ENCODE measurements at regions not wholly inside any gene's neighbourhood (a gene's known extent, or its start where the extent isn't known, plus 50 kb on each side); places are given as distances from the start of the nearest gene placed in this dataset.

DNA sequence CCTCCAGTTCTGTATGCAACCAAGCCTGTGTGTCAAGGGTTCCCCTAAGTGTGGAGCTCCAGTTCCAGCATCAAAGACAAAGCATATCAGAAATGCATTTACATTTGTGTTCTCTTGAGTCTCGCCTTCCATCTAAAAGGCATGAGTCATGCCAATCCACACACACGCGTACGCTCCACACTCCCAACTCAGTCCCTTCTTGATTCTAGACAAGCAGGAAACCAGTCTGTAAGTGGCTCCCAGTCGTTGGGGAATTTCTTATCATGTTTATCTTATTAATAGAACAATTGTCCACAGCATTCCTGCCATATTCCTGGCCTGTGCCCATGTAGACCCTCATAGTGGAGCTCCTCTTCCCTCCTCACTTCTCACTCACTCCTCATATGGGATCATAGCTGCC, 86.4 kb upstream of the SLC35G4 start:
- TF ChIP-seq ZIC2 (tag by site-specific recombination; IDR thresholded peaks at IDR 0.05) (no peak), ZFP69B (tag by site-specific recombination; IDR thresholded peaks at IDR 0.05) (no peak), ZNF654 (tag by site-specific recombination; IDR thresholded peaks at IDR 0.05; ENCODE audit: low read depth) (no peak)
- TF ChIP-seq, protein P1, sequence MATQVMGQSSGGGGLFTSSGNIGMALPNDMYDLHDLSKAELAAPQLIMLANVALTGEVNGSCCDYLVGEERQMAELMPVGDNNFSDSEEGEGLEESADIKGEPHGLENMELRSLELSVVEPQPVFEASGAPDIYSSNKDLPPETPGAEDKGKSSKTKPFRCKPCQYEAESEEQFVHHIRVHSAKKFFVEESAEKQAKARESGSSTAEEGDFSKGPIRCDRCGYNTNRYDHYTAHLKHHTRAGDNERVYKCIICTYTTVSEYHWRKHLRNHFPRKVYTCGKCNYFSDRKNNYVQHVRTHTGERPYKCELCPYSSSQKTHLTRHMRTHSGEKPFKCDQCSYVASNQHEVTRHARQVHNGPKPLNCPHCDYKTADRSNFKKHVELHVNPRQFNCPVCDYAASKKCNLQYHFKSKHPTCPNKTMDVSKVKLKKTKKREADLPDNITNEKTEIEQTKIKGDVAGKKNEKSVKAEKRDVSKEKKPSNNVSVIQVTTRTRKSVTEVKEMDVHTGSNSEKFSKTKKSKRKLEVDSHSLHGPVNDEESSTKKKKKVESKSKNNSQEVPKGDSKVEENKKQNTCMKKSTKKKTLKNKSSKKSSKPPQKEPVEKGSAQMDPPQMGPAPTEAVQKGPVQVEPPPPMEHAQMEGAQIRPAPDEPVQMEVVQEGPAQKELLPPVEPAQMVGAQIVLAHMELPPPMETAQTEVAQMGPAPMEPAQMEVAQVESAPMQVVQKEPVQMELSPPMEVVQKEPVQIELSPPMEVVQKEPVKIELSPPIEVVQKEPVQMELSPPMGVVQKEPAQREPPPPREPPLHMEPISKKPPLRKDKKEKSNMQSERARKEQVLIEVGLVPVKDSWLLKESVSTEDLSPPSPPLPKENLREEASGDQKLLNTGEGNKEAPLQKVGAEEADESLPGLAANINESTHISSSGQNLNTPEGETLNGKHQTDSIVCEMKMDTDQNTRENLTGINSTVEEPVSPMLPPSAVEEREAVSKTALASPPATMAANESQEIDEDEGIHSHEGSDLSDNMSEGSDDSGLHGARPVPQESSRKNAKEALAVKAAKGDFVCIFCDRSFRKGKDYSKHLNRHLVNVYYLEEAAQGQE (tag by site-specific recombination; IDR thresholded peaks at IDR 0.05), result no peak
- TF ChIP-seq, protein P2, sequence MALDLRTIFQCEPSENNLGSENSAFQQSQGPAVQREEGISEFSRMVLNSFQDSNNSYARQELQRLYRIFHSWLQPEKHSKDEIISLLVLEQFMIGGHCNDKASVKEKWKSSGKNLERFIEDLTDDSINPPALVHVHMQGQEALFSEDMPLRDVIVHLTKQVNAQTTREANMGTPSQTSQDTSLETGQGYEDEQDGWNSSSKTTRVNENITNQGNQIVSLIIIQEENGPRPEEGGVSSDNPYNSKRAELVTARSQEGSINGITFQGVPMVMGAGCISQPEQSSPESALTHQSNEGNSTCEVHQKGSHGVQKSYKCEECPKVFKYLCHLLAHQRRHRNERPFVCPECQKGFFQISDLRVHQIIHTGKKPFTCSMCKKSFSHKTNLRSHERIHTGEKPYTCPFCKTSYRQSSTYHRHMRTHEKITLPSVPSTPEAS (tag by site-specific recombination; IDR thresholded peaks at IDR 0.05), result no peak
- ChIA-PET POLR2A (no interaction called here), CTCF (interaction anchor here (0.5 to 1.4 kb wide), 3 partner anchors 10 to 213 kb away, joined by 3 to 4 read pairs (median 4); no protein-coding TSS in a partner anchor)
- H3K9me3 ChIP-seq (ENCODE audit: control insufficient read depth, insufficient read depth, low read depth, low read length), result no peaks in the 10 kb centered on the region
- no peaks in the 10 kb centered on the region for H3K36me3 ChIP-seq (ENCODE audit: control insufficient read depth in 2 of 2, insufficient read depth in 1 of 2, low read length in 2 of 2)
- H3K4me3 ChIP-seq (ENCODE audit: low read depth, low read length), result no peak overlapping the region
- H3K4me1 ChIP-seq (ENCODE audit: control insufficient read depth, insufficient read depth, low read length), result no peaks in the 10 kb centered on the region
- H3K27ac ChIP-seq (ENCODE audit: extremely low read depth, low read depth, low read length), result no peak overlapping the region

DNA sequence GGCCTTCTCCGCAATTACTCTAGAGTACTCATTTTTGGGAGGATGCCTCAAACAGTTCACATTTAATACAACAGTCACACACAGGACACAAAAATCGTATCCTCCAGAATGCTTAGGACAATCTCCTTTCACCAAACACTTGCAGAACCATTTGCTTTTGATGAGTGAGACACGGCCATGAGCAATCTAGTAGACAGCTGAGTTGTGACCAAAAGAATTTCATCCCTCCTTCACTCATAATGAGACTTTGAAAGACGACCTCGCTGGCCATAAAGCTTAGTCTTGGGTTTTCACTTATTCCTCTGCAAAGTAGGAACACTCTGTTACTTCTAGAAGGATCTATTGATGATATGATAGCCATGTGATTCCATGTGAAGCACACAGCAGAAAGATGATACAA, 87.5 kb upstream of the SLC35G4 start:
- H3K9me3 ChIP-seq (ENCODE audit: control insufficient read depth, insufficient read depth, low read depth, low read length), result no peaks in the 10 kb centered on the region
- TF ChIP-seq ZNF514 (tag by site-specific recombination; IDR thresholded peaks at IDR 0.05) (no peak), ZNF600 (tag by site-specific recombination; IDR thresholded peaks at IDR 0.05) (no peak)
- H3K4me3 ChIP-seq (ENCODE audit: low read depth, low read length), result no peak overlapping the region
- no peak overlapping the region for H3K27ac ChIP-seq (ENCODE audit: extremely low read depth, low read depth, low read length)
- H3K4me1 ChIP-seq (ENCODE audit: control insufficient read depth, insufficient read depth, low read length), result no peaks in the 10 kb centered on the region
- CTCF ChIA-PET, result interaction anchor here (0.6 to 1.1 kb wide), 2 partner anchors 31 to 49 kb away, joined by 3 to 4 read pairs; no protein-coding TSS in a partner anchor
- POLR2A ChIA-PET, result no interaction called here
- no peaks in the 10 kb centered on the region for H3K36me3 ChIP-seq (ENCODE audit: control insufficient read depth in 2 of 2, insufficient read depth in 1 of 2, low read length in 2 of 2)

DNA sequence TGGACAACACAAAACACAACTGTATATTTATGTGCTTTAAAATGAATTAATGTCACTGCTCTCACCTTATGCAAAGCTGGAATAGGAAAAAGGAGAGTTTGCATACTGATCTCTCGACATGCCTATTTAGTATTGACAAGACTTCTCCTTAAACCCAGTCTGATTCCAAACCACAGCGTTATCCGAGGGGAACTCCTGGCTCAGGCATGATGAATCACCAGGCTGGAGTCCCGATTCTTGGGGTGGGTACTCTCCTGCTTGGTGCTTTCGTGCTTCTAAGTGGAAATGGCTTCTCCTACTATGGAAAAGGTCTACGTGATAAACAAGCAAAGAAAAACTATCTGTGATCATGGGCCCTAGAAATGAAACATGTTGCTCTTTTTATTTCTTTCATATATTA, 88.9 kb upstream of the SLC35G4 start:
- no peak overlapping the region for H3K27ac ChIP-seq (ENCODE audit: extremely low read depth, low read depth, low read length)
- H3K4me3 ChIP-seq (ENCODE audit: low read depth, low read length), result no peak overlapping the region
- POLR2A ChIA-PET, result no interaction called here
- CTCF ChIA-PET, result interaction anchor here (0.7 to 3.8 kb wide), 5 partner anchors 19 to 669 kb away, joined by 4 to 44 read pairs (median 5); no protein-coding TSS in a partner anchor
- no peak for TF ChIP-seq ZNF791 (tag by site-specific recombination; IDR thresholded peaks at IDR 0.05)
- TF ChIP-seq ZIC2 (tag by site-specific recombination; IDR thresholded peaks at IDR 0.05), result no peak
- TF ChIP-seq ZNF311 (tag by site-specific recombination; IDR thresholded peaks at IDR 0.05; ENCODE audit: borderline replicate concordance), result no peak
- TF ChIP-seq ZNF23 (tag by site-specific recombination; IDR thresholded peaks at IDR 0.05; ENCODE audit: borderline replicate concordance), result no peak
- TF ChIP-seq, protein P3, sequence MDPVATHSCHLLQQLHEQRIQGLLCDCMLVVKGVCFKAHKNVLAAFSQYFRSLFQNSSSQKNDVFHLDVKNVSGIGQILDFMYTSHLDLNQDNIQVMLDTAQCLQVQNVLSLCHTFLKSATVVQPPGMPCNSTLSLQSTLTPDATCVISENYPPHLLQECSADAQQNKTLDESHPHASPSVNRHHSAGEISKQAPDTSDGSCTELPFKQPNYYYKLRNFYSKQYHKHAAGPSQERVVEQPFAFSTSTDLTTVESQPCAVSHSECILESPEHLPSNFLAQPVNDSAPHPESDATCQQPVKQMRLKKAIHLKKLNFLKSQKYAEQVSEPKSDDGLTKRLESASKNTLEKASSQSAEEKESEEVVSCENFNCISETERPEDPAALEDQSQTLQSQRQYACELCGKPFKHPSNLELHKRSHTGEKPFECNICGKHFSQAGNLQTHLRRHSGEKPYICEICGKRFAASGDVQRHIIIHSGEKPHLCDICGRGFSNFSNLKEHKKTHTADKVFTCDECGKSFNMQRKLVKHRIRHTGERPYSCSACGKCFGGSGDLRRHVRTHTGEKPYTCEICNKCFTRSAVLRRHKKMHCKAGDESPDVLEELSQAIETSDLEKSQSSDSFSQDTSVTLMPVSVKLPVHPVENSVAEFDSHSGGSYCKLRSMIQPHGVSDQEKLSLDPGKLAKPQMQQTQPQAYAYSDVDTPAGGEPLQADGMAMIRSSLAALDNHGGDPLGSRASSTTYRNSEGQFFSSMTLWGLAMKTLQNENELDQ (tag by site-specific recombination; IDR thresholded peaks at IDR 0.05; ENCODE audit: low read depth), result no peak
- TF ChIP-seq ZNF768 (tag by site-specific recombination; IDR thresholded peaks at IDR 0.05), result no peak
- no peak for TF ChIP-seq IKZF3 (tag by site-specific recombination; IDR thresholded peaks at IDR 0.05)
- TF ChIP-seq ZNF48 (tag by site-specific recombination; IDR thresholded peaks at IDR 0.05), result no peak
- TF ChIP-seq ZNF248 (tag by site-specific recombination; IDR thresholded peaks at IDR 0.05), result no peak
- no peak for TF ChIP-seq KLF10 (tag by site-specific recombination; IDR thresholded peaks at IDR 0.05)
- TF ChIP-seq ZNF157 (tag by site-specific recombination; IDR thresholded peaks at IDR 0.05), result no peak
- no peak for TF ChIP-seq ZFP37 (tag by site-specific recombination; IDR thresholded peaks at IDR 0.05)
- TF ChIP-seq ZNF266 (tag by site-specific recombination; IDR thresholded peaks at IDR 0.05; ENCODE audit: low read depth), result no peak
- no peaks in the 10 kb centered on the region for H3K36me3 ChIP-seq (ENCODE audit: control insufficient read depth in 2 of 2, insufficient read depth in 1 of 2, low read length in 2 of 2)
- no peaks in the 10 kb centered on the region for H3K4me1 ChIP-seq (ENCODE audit: control insufficient read depth, insufficient read depth, low read length)
- H3K9me3 ChIP-seq (ENCODE audit: control insufficient read depth, insufficient read depth, low read depth, low read length), result no peaks in the 10 kb centered on the region
